Choroid plexus epithelial cell (primary cell): ENCODE measurements at regions not wholly inside any gene's neighbourhood (a gene's known extent, or its start where the extent isn't known, plus 50 kb on each side); places are given as distances from the start of the nearest gene placed in this dataset.

ENCODE experiments used
- DNase-seq: peaks from one replicate; pipeline ENCODE4 v3.0.0-alpha.2; 2010; ENCODE audit warnings: low read depth
- H3K4me3 ChIP-seq: 2 replicates; pipeline ENCODE4 v1.5.1; 2011; ENCODE audit warnings: low read depth, mild to moderate bottlenecking, control low read depth, low read length, moderate library complexity
- TF ChIP-seq, protein P1 (sequence below): conservative IDR thresholded peaks from 2 replicates; pipeline ENCODE4 v1.5.1; 2011; ENCODE audit warnings: low read depth, mild to moderate bottlenecking, control low read depth, inconsistent platforms, low read length, moderate library complexity

DNA sequence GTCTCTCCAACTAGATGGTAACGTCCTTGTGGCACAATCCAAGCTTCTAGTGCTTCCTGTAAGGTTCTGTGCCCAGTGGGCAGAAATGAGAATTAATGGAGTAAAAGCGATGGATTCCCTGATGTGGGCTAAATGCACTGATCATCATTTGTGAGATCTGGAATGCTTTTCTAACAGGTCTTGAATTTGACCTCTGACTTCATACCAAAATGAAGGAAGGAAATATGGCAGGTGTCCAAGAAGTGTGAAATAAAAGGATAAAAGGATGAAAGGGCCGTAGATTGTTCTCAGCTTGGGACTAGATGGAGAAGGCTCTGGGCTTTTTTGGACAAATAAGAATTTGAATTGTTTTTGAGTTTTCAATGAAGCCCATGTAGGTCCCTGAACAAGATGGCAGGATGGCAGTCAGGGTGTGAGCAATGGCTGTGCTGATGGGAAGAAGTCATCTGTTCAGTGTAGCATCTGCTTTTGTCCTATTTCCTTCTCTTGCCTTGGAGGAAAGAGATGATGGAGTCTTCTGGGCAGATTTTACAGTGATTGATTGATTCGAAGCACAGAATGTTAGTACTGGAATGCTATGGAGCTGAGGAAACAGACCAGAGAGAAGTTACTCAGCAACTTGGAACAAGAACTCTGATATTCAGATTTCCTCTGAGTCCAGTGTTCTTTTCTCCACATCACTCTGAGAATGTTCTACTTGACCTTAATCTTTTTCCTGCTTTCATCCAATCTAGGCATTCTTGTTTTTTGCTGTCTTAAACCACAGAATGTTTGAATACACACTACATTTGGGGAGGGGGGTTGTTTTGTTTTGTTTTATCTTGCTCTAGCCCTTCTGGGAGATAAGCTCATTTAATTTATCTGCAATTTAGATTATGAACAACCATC, 286.0 kb downstream of the HLX start:
- no peak overlapping the region for H3K4me3 ChIP-seq
- TF ChIP-seq, protein P1, sequence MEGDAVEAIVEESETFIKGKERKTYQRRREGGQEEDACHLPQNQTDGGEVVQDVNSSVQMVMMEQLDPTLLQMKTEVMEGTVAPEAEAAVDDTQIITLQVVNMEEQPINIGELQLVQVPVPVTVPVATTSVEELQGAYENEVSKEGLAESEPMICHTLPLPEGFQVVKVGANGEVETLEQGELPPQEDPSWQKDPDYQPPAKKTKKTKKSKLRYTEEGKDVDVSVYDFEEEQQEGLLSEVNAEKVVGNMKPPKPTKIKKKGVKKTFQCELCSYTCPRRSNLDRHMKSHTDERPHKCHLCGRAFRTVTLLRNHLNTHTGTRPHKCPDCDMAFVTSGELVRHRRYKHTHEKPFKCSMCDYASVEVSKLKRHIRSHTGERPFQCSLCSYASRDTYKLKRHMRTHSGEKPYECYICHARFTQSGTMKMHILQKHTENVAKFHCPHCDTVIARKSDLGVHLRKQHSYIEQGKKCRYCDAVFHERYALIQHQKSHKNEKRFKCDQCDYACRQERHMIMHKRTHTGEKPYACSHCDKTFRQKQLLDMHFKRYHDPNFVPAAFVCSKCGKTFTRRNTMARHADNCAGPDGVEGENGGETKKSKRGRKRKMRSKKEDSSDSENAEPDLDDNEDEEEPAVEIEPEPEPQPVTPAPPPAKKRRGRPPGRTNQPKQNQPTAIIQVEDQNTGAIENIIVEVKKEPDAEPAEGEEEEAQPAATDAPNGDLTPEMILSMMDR, result no peak
- no peak for DNase-seq

DNA sequence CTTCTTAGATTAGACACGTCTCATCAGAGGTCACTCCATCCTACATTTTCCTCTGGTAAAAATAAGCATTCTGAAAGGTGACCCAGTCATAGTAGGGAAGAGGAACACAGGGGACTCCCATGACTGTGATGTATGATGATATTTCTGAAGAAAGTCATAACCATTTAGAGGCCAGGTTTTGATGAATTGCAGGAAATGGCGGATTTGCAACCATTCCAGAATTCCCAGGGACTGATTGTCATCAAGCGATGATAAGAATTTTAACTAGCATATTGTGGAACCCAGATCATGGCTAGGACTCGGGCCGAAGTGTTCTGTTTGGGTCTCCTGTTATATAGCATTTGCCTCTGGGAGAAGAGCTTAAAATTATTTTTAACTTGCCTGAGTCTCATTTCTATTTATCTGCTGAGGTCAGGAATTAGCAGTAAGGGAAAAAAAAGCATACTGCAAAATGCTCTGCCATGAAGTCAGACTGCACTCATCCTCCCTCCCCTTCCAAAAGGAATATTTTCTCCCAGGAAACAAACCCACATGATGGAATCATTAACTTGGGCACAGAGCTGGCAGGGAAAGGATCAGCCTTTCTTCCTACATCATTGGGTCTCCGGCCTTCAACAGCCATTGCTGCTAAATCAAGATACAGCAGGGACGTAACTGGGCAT, 286.7 kb downstream of the HLX start:
- H3K4me3 ChIP-seq, result no peak overlapping the region
- TF ChIP-seq, protein P1, result no peak
- DNase-seq, result no peak

DNA sequence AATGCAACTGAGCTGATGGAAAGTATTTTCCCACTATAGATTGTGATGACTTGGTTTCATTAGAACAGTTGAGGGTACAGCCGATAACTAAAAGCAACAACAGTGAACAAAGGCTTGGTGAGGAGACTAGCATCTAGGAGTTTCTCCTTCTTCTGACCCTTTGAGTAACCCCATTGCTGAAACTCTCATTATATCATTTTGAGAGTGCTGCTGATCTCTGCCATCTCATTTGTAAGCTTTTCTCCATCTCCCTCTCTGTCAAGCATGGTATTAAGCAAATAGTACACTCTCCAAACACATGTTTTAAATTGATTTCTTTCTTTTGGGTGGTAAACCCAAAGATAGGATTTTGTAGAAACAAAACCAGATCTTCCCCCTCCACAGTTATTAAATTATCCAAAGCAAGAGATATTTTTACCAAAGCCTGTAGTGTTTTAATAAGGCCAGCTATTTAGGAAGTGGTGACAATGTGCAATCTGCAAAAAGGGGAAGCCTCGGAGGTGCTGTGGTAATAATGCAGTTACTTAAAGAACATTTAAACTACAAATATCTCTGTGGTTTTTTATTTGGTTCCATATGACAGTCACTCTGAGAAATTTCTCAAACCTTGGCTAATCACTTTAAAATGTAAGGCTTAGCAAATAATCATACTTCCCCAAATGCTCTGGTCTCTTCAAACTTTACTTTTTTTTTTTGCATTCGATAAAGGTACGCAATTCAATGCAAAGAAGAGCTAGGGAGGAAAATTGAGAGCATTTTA, 287.5 kb downstream of the HLX start:
- H3K4me3 ChIP-seq, result no peak overlapping the region
- TF ChIP-seq, protein P1, result no peak
- DNase-seq, result no peak

DNA sequence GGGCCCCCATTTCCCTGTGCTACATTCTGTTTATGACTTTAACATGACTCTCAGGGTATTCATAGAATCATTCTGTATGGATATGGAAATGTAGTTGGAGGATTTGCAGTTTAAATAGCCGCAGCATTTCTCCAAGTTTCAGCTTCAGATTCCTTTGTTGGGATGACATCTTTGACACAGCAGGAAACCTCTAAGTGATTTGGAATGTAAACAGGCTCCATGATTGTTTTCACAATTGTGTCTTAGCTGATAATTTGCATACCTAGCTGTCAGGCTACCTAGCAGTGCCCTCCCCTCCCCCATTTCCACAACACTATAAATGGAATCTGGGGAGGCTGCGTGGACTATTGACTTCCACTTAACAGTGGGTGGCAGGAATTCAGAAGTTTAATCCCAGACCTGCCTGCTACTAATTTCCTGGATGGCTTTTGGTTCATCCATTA, 290.2 kb downstream of the HLX start:
- no peak overlapping the region for H3K4me3 ChIP-seq
- peak; percentile 50 for DNase-seq
- TF ChIP-seq, protein P1, result no peak

DNA sequence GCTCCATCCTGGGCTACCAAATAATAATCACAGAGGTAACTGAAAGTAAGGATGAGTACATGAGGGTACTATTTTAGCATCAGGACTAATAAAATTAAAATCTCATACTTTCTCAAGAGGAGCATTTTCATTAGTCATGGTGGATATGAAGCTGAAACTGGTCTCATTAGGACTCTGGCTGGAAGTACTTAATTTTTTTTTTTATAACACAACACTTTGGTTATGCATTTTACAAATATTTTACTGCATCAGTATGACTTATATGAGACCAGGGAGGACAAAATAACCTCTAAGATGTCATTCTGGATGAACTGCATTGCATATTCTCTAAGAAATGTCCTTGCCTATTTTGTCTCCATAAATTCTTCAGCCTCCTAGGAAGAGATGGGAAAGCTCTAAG, 290.9 kb downstream of the HLX start:
- DNase-seq, result no peak
- TF ChIP-seq, protein P1, result no peak
- no peak overlapping the region for H3K4me3 ChIP-seq

DNA sequence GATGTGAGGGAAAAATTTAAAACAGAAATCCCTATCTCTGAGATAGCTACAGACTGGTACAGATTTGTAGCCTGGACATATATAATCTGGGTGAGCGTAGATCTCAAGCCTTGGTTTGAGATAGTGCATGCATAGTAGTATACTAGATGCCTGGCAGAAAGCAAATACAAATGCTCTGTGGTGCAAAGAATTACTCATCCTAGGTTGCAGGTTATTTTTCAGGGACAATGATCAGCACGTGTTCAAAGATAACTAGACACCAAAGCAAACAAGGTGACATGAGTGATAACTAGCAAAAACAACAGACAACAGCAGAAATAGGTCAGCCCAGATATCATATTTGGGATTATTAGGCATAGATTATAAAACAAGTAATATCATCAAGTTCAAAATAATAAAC, 292.5 kb downstream of the HLX start:
- TF ChIP-seq, protein P1, result no peak
- H3K4me3 ChIP-seq, result no peak overlapping the region
- no peak for DNase-seq
